ENCODE measurements at regions not wholly inside any gene's neighbourhood (a gene's known extent, or its start where the extent isn't known, plus 50 kb on each side); places are given as distances from the start of the nearest gene placed in this dataset.
A peak's percentile ranks its signal among the peaks of the same experiment; 100 is the strongest.

GRCh38 chr7:17031906-17032551 lies 150.2 kb upstream of the AGR3 start:
- no peaks in the 10 kb centered on the region for H3K4me1 ChIP-seq (ENCODE audit: control insufficient read depth in 3 of 3, insufficient read depth in 2 of 3, low read depth in 1 of 3, low read length in 2 of 3)
- no peak for FAIRE-seq
- 88 to 90% (median 89%) methylated on average over 1 of the region's 1 CpG for WGBS, 3 donors
- peaks cover 0 to 8% of the 10 kb centered on the region in 2 donors for H3K9me3 ChIP-seq (ENCODE audit: control insufficient read depth in 2 of 2, insufficient read depth in 1 of 2, low read depth in 1 of 2, low read length in 1 of 2)
- no peaks in the 10 kb centered on the region for H3K36me3 ChIP-seq (ENCODE audit: control insufficient read depth in 3 of 3, insufficient read depth in 2 of 3, low read depth in 1 of 3, low read length in 3 of 3)
- H3K27me3 ChIP-seq (ENCODE audit: control insufficient read depth in 3 of 3, insufficient read depth in 3 of 3, low read length in 3 of 3): no peaks in the 10 kb centered on the region
- H3K4me3 ChIP-seq (ENCODE audit: low read depth in 1 of 3, low read length in 3 of 3): no peak overlapping the region
- no peak for DNase-seq
- no peak overlapping the region for H3K27ac ChIP-seq (ENCODE audit: low read depth in 1 of 3, low read length in 2 of 3)

GRCh38 chr7:17033245-17033644 lies 151.5 kb upstream of the AGR3 start:
- no peak for FAIRE-seq
- DNase-seq: no peak
- 61 to 91% (median 77%) methylated on average over 4 of the region's 4 CpGs for WGBS, 3 donors

DNA sequence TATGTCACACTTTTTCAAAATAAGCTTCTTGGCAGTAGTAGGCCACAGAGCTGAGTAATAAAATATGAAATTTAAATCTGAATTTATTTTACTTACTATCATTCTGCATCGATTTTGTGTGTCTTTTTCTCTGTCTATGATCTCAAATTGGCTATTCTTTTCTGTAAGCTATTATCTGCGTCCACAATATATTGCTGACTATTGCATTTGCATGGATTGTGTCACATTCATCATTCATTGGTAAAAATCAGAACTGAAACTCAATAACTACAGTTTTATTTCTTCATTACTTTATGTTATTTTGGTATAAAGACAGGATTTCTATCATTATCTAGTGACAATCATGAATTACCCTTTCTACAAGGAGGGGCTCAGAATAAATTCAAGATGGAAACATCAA lies 154.8 kb upstream of the AGR3 start:
- no peak for FAIRE-seq
- WGBS, 3 donors: 90 to 93% (median 92%) methylated on average over 2 of the region's 2 CpGs

More at GRCh38 chr7:17033245-17033644, 151.5 kb upstream of the AGR3 start:
- H3K4me1 ChIP-seq (ENCODE audit: control insufficient read depth in 3 of 3, insufficient read depth in 2 of 3, low read depth in 1 of 3, low read length in 2 of 3): peaks cover 0 to under 1% (median 0%) of the 10 kb centered on the region in 3 donors
- no peaks in the 10 kb centered on the region for H3K27me3 ChIP-seq (ENCODE audit: control insufficient read depth in 3 of 3, insufficient read depth in 3 of 3, low read length in 3 of 3)
- H3K27ac ChIP-seq (ENCODE audit: low read depth in 1 of 3, low read length in 2 of 3): no peak overlapping the region
- H3K9me3 ChIP-seq (ENCODE audit: control insufficient read depth in 2 of 2, insufficient read depth in 1 of 2, low read depth in 1 of 2, low read length in 1 of 2): peaks cover 0 to 2% of the 10 kb centered on the region in 2 donors
- H3K36me3 ChIP-seq (ENCODE audit: control insufficient read depth in 3 of 3, insufficient read depth in 2 of 3, low read depth in 1 of 3, low read length in 3 of 3): no peaks in the 10 kb centered on the region
- no peak overlapping the region for H3K4me3 ChIP-seq (ENCODE audit: low read depth in 1 of 3, low read length in 3 of 3)

DNA sequence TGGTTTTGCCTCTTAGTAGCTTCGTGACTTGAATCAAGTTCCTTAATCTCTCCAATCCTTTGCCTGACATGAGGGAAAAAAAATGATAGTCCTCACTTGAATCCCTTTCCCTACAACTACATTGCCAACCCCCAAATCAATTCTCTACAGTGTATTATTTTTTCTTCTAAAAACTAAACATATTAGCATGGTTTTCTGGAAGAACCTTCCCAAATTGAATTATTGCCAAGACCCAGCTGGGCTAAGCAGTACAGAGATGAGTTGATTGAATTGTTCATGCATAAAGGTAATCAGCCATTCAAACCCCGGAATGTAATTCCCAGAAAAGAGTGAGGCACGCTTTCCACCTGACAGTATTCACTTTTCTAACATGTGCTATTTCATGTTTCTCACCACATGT lies 155.6 kb upstream of the AGR3 start:
- H3K4me3 ChIP-seq (ENCODE audit: low read depth in 1 of 3, low read length in 3 of 3): no peak overlapping the region
- no peaks in the 10 kb centered on the region for H3K27me3 ChIP-seq (ENCODE audit: control insufficient read depth in 3 of 3, insufficient read depth in 3 of 3, low read length in 3 of 3)
- whole genome bisulfite sequencing, 3 donors: 88 to 96% (median 93%) methylated on average over 3 of the region's 3 CpGs
- H3K27ac ChIP-seq (ENCODE audit: low read depth in 1 of 3, low read length in 2 of 3): no peak overlapping the region
- peaks cover 0 to 7% (median 5%) of the 10 kb centered on the region in 3 donors for H3K4me1 ChIP-seq (ENCODE audit: control insufficient read depth in 3 of 3, insufficient read depth in 2 of 3, low read depth in 1 of 3, low read length in 2 of 3)
- H3K36me3 ChIP-seq (ENCODE audit: control insufficient read depth in 3 of 3, insufficient read depth in 2 of 3, low read depth in 1 of 3, low read length in 3 of 3): no peaks in the 10 kb centered on the region
- H3K9me3 ChIP-seq (ENCODE audit: control insufficient read depth in 2 of 2, insufficient read depth in 1 of 2, low read depth in 1 of 2, low read length in 1 of 2): no peaks in the 10 kb centered on the region
- FAIRE-seq (no peak), DNase-seq (no peak)

More for the DNA sequence above, 154.8 kb upstream of the AGR3 start:
- Histone ChIP-seq H3K36me3 (ENCODE audit: control insufficient read depth in 3 of 3, insufficient read depth in 2 of 3, low read depth in 1 of 3, low read length in 3 of 3) (no peaks in the 10 kb centered on the region), H3K4me3 (ENCODE audit: low read depth in 1 of 3, low read length in 3 of 3) (no peak overlapping the region), H3K4me1 (ENCODE audit: control insufficient read depth in 3 of 3, insufficient read depth in 2 of 3, low read depth in 1 of 3, low read length in 2 of 3) (peaks cover 0 to 7% (median 5%) of the 10 kb centered on the region in 3 donors), H3K27ac (ENCODE audit: low read depth in 1 of 3, low read length in 2 of 3) (no peak overlapping the region), H3K27me3 (ENCODE audit: control insufficient read depth in 3 of 3, insufficient read depth in 3 of 3, low read length in 3 of 3) (no peaks in the 10 kb centered on the region), H3K9me3 (ENCODE audit: control insufficient read depth in 2 of 2, insufficient read depth in 1 of 2, low read depth in 1 of 2, low read length in 1 of 2) (no peaks in the 10 kb centered on the region)
- DNase-seq: no peak

DNA sequence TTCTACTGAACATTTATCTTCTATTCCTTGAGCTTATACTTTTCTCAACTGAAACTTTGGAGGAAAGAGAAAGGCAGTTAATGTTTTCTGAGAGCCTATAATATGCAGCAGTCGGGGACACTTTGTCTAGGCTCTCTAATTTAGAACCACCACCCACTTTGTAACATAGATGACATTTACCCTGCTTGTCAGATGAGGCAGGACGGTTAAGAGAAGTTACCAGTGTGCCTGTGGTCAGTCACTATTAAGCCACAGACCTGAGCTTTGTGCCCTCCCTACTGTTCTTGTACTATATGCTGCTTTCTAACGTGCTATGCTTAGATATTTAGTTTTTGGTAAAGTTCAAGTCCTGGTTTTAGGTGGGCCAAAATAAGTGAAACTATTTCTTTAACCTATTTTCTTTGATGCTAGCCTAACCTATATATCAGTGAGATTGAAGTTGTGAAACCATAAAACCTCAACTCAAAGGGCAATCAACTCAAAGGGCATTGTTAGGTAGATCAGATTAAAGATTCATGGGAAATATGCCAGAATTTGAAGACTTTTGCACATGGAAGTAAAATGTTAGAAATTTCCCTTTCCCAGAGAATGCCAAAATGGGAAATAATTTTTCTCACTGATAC lies 156.5 kb upstream of the AGR3 start:
- Histone ChIP-seq H3K27ac (ENCODE audit: low read depth in 1 of 3, low read length in 2 of 3) (no peak overlapping the region), H3K36me3 (ENCODE audit: control insufficient read depth in 3 of 3, insufficient read depth in 2 of 3, low read depth in 1 of 3, low read length in 3 of 3) (no peaks in the 10 kb centered on the region), H3K4me3 (ENCODE audit: low read depth in 1 of 3, low read length in 3 of 3) (no peak overlapping the region), H3K27me3 (ENCODE audit: control insufficient read depth in 3 of 3, insufficient read depth in 3 of 3, low read length in 3 of 3) (no peaks in the 10 kb centered on the region), H3K9me3 (ENCODE audit: control insufficient read depth in 2 of 2, insufficient read depth in 1 of 2, low read depth in 1 of 2, low read length in 1 of 2) (no peaks in the 10 kb centered on the region), H3K4me1 (ENCODE audit: control insufficient read depth in 3 of 3, insufficient read depth in 2 of 3, low read depth in 1 of 3, low read length in 2 of 3) (peaks cover 0 to 7% (median 5%) of the 10 kb centered on the region in 3 donors)
- 13 to 51% (median 27%) methylated on average over 3 of the region's 3 CpGs for WGBS, 3 donors
- DNase-seq (peak; percentile 34 to 47), FAIRE-seq (no peak)

GRCh38 chr7:17038783-17039170 lies 157.0 kb upstream of the AGR3 start:
- DNase-seq: peak in 1 of 2 donors; percentile 21
- Histone ChIP-seq H3K4me1 (ENCODE audit: control insufficient read depth in 3 of 3, insufficient read depth in 2 of 3, low read depth in 1 of 3, low read length in 2 of 3) (peaks cover 0 to 7% (median 5%) of the 10 kb centered on the region in 3 donors), H3K9me3 (ENCODE audit: control insufficient read depth in 2 of 2, insufficient read depth in 1 of 2, low read depth in 1 of 2, low read length in 1 of 2) (no peaks in the 10 kb centered on the region), H3K4me3 (ENCODE audit: low read depth in 1 of 3, low read length in 3 of 3) (no peak overlapping the region), H3K27me3 (ENCODE audit: control insufficient read depth in 3 of 3, insufficient read depth in 3 of 3, low read length in 3 of 3) (no peaks in the 10 kb centered on the region), H3K36me3 (ENCODE audit: control insufficient read depth in 3 of 3, insufficient read depth in 2 of 3, low read depth in 1 of 3, low read length in 3 of 3) (no peaks in the 10 kb centered on the region), H3K27ac (ENCODE audit: low read depth in 1 of 3, low read length in 2 of 3) (no peak overlapping the region)
- 32 to 46% (median 37%) methylated on average over 2 of the region's 2 CpGs for WGBS, 3 donors
- no peak for FAIRE-seq

DNA sequence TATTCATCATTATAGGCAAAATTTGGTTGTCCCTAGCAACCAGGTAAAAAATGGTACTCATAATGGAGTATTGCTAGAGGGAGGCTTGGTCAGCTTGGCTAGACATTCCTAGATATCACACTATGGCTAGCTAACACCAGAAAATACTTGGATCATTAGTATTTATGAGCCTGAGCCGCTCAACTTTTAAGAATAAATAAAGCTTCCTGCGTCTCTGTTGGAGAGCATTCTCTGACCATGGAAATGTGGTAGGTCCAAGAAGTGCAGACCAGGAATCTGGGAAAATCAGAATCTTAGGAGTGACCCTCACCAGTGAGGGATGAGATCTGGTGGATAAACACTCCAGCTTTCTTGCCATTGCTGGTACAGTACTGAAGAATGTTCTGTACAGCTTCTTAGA lies 157.6 kb upstream of the AGR3 start:
- WGBS, 3 donors: 85 to 95% (median 87%) methylated on average over 2 of the region's 2 CpGs
- DNase-seq: no peak
- Histone ChIP-seq H3K9me3 (ENCODE audit: control insufficient read depth in 2 of 2, insufficient read depth in 1 of 2, low read depth in 1 of 2, low read length in 1 of 2) (no peaks in the 10 kb centered on the region), H3K27me3 (ENCODE audit: control insufficient read depth in 3 of 3, insufficient read depth in 3 of 3, low read length in 3 of 3) (no peaks in the 10 kb centered on the region), H3K27ac (ENCODE audit: low read depth in 1 of 3, low read length in 2 of 3) (no peak overlapping the region), H3K36me3 (ENCODE audit: control insufficient read depth in 3 of 3, insufficient read depth in 2 of 3, low read depth in 1 of 3, low read length in 3 of 3) (no peaks in the 10 kb centered on the region), H3K4me3 (ENCODE audit: low read depth in 1 of 3, low read length in 3 of 3) (no peak overlapping the region), H3K4me1 (ENCODE audit: control insufficient read depth in 3 of 3, insufficient read depth in 2 of 3, low read depth in 1 of 3, low read length in 2 of 3) (peaks cover 0 to 7% (median 5%) of the 10 kb centered on the region in 3 donors)
- FAIRE-seq: no peak

DNA sequence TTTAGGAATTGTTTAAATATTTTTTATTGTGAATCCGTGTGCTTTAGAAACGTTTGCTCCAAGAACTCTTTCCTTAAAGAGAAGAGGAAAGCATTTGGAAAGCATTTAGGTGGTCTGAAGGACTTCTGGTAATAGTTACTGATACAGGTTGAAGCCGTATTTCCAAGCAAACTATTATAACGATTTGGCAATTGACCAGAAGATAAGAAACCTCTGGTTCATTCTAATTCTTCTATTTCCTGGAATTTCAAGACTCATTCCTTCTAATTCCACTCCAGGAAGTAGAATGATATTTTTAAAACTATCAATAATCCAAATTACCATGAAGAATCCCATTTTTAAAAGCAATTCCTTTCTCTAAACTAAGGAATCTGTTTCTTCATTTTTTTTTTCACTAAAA lies 158.9 kb upstream of the AGR3 start:
- Histone ChIP-seq H3K9me3 (ENCODE audit: control insufficient read depth in 2 of 2, insufficient read depth in 1 of 2, low read depth in 1 of 2, low read length in 1 of 2) (no peaks in the 10 kb centered on the region), H3K36me3 (ENCODE audit: control insufficient read depth in 3 of 3, insufficient read depth in 2 of 3, low read depth in 1 of 3, low read length in 3 of 3) (no peaks in the 10 kb centered on the region), H3K27me3 (ENCODE audit: control insufficient read depth in 3 of 3, insufficient read depth in 3 of 3, low read length in 3 of 3) (no peaks in the 10 kb centered on the region), H3K4me1 (ENCODE audit: control insufficient read depth in 3 of 3, insufficient read depth in 2 of 3, low read depth in 1 of 3, low read length in 2 of 3) (peaks cover 0 to 7% (median 5%) of the 10 kb centered on the region in 3 donors), H3K27ac (ENCODE audit: low read depth in 1 of 3, low read length in 2 of 3) (peak overlapping the region in 1 of 3 donors; percentile 14), H3K4me3 (ENCODE audit: low read depth in 1 of 3, low read length in 3 of 3) (no peak overlapping the region)
- no peak for FAIRE-seq
- no peak for DNase-seq
- WGBS, 3 donors: 31 to 47% (median 44%) methylated on average over 4 of the region's 4 CpGs

Measured in small intestine (tissue), 7 donors.